ENCODE measurements at regions not wholly inside any gene's neighbourhood (a gene's known extent, or its start where the extent isn't known, plus 50 kb on each side); places are given as distances from the start of the nearest gene placed in this dataset.
A peak's percentile ranks its signal among the peaks of the same experiment; 100 is the strongest.

DNA sequence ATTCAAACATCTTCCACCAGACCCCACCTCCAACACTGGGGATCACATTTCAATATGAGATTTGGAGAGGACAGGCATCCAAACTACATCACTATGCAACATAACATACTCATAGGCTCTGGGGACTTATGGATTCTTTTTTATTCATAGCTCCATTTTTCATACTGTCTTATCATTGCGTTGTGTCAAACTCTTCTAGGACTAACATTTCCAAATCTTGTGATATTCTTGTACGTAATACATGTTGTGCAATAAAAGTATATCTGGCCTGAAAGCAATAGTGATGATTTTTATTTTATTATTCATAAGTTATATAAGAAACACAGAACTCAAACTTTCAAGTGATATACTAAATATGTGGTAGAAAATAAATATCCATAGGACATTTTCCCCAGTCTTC is 60.6 kb upstream of the ACTR3 start:
- no peak overlapping the region for H4K5ac ChIP-seq (ENCODE audit: low read depth, low read length)
- no peaks in the 10 kb centered on the region for H4K20me1 ChIP-seq (ENCODE audit: insufficient read depth, low read length)
- no peak overlapping the region for H3K14ac ChIP-seq (replicated peaks; ENCODE audit: low read depth, low read length)
- TF ChIP-seq RAD21 (IDR thresholded peaks at IDR 0.05; ENCODE audit: low read length) = no peak
- TF ChIP-seq MAFK (IDR thresholded peaks at IDR 0.05; ENCODE audit: low read depth, low read length) = no peak
- TF ChIP-seq BHLHE40 (IDR thresholded peaks at IDR 0.05; ENCODE audit: low read depth, low read length) = no peak
- no peak for TF ChIP-seq RFX5 (IDR thresholded peaks at IDR 0.05; ENCODE audit: low read depth, low read length)
- TF ChIP-seq SMC3 (IDR thresholded peaks at IDR 0.05; ENCODE audit: low read depth, low read length) = no peak
- TF ChIP-seq CHD1 (IDR thresholded peaks at IDR 0.05; ENCODE audit: low read depth, low read length) = no peak
- peak; percentile 55; the same call in 1 of the 2 replicates for TF ChIP-seq CEBPB (IDR thresholded peaks at IDR 0.05; ENCODE audit: low read depth, low read length)
- no peak for TF ChIP-seq NFE2L2 (IDR thresholded peaks at IDR 0.05; ENCODE audit: low read depth, low read length)
- no peak for TF ChIP-seq ELK1 (IDR thresholded peaks at IDR 0.05; ENCODE audit: borderline replicate concordance, low read depth, low read length)
- no peak overlapping the region for H3K56ac ChIP-seq (ENCODE audit: extremely low read depth, insufficient read depth, low read length)
- no TSS peak for BruUV-seq (replicated peaks)
- no peak overlapping the region for H3K27ac ChIP-seq (ENCODE audit: insufficient read depth, low read length)
- H3K79me1 ChIP-seq (ENCODE audit: low read depth in 1 of 2, low read length in 2 of 2) = no peaks in the 10 kb centered on the region
- H2AFZ ChIP-seq (replicated peaks; ENCODE audit: low read length, poor library complexity) = no peak overlapping the region
- H2AK5ac ChIP-seq (ENCODE audit: low read depth, low read length) = no peak overlapping the region
- H2BK5ac ChIP-seq (ENCODE audit: low read depth, low read length, poor library complexity, severe bottlenecking) = no peak overlapping the region
- no peak overlapping the region for H2BK20ac ChIP-seq (ENCODE audit: low read depth, low read length)
- H3K9me3 ChIP-seq (ENCODE audit: control insufficient read depth, insufficient read depth, low read length) = no peaks in the 10 kb centered on the region
- peaks cover 2% of the 10 kb centered on the region; the same call in 1 of the 2 replicates for H3K4me1 ChIP-seq (ENCODE audit: control insufficient read depth, insufficient read depth, low read length)
- in situ Hi-C loops (cut with MboI; ENCODE audit: low sequenced_read_pairs) (no loop called here), intact Hi-C loops (cut with micrococcal nuclease) (no loop called here), dilution Hi-C loops (cut with HindIII; ENCODE audit: low sequenced_read_pairs, unreplicated experiment) (no loop called here)
- no peak overlapping the region for H3K4me3 ChIP-seq (ENCODE audit: insufficient read depth, low read depth, low read length)
- no peaks in the 10 kb centered on the region for H3K36me3 ChIP-seq (ENCODE audit: control insufficient read depth, insufficient read depth, low read length)
- H3K23ac ChIP-seq (ENCODE audit: low read depth, low read length) = no peak overlapping the region
- ChIA-PET POLR2A (ENCODE audit: unreplicated experiment) (no interaction called here), CTCF (interaction anchor here (1.2 kb wide), 1 partner anchor 11 kb away, joined by 3 read pairs; no protein-coding TSS in a partner anchor)
- no peaks in the 10 kb centered on the region for H3K27me3 ChIP-seq (ENCODE audit: control insufficient read depth, insufficient read depth, low read length)
- 0 out of 2 replicates have a peak, but pooled peaks cover 3% of the 10 kb centered on the region for H3K9me1 ChIP-seq (ENCODE audit: insufficient read depth, low read length)
- H4K8ac ChIP-seq (ENCODE audit: low read depth in 2 of 2, low read length in 2 of 2) = no peak overlapping the region
- H3K9ac ChIP-seq (ENCODE audit: low read depth, low read length) = no peak overlapping the region
- DNase-seq = no peak
- no peak overlapping the region for H3K18ac ChIP-seq (ENCODE audit: low read depth, low read length)
- no peak for ATAC-seq (ENCODE audit: low read depth)
- no CpG with 5 or more reads among the region's 2 CpGs for WGBS, 2 experiments (ENCODE audit: extremely low coverage in 2 of 2, insufficient read length in 1 of 2)
- H2AK9ac ChIP-seq (replicated peaks; ENCODE audit: low read depth, low read length, poor library complexity) = no peak overlapping the region
- no peak overlapping the region for H2BK15ac ChIP-seq (ENCODE audit: low read depth, low read length)
- H3K4me2 ChIP-seq (ENCODE audit: low read depth, low read length) = no peak overlapping the region
- H2BK120ac ChIP-seq (ENCODE audit: low read depth, low read length) = no peak overlapping the region
- H4K91ac ChIP-seq (ENCODE audit: insufficient read depth, low read depth, low read length) = no peak overlapping the region
- H3K4ac ChIP-seq (ENCODE audit: low read depth, low read length) = no peak overlapping the region
